Epithelial cell of prostate (primary cell): ENCODE measurements at regions not wholly inside any gene's neighbourhood (a gene's known extent, or its start where the extent isn't known, plus 50 kb on each side); places are given as distances from the start of the nearest gene placed in this dataset.
A peak's percentile ranks its signal among the peaks of the same experiment; 100 is the strongest.
"Not testable (repeated sequence)": the region's sequence is repeated elsewhere in the genome, so short reads cannot be mapped to it uniquely, and the experiment has no call there.

Source experiments
- DNase-seq: peaks from one replicate; pipeline ENCODE4 v3.0.0-alpha.2; 2011; ENCODE audit warnings: low read depth, low spot score
- H3K27ac ChIP-seq: fragments of 450-650 bp; 2 replicates; pipeline ENCODE4 v1.5.1; 2017; ENCODE audit warnings: mild to moderate bottlenecking

GRCh38 chr12:115898670-115899069, 378.8 kb downstream of the MED13L start:
- no peak overlapping the region for H3K27ac ChIP-seq
- no peak for DNase-seq

GRCh38 chr12:115897729-115898128, 379.8 kb downstream of the MED13L start:
- no peak for DNase-seq
- no peak overlapping the region for H3K27ac ChIP-seq

GRCh38 chr12:115895247-115895646, 382.2 kb downstream of the MED13L start:
- no peak for DNase-seq
- H3K27ac ChIP-seq, result no peak overlapping the region

GRCh38 chr12:115891556-115892164, 385.8 kb downstream of the MED13L start:
- no peak overlapping the region for H3K27ac ChIP-seq
- DNase-seq, result no peak

GRCh38 chr12:115886666-115887065, 390.8 kb downstream of the MED13L start:
- no peak for DNase-seq
- no peak overlapping the region for H3K27ac ChIP-seq

GRCh38 chr12:115885040-115885690, 392.3 kb downstream of the MED13L start:
- H3K27ac ChIP-seq, result no peak overlapping the region
- no peak for DNase-seq

GRCh38 chr12:115882936-115883335, 394.6 kb downstream of the MED13L start:
- H3K27ac ChIP-seq, result no peak overlapping the region
- DNase-seq, result no peak

GRCh38 chr12:115880238-115880637, 397.3 kb downstream of the MED13L start:
- no peak overlapping the region for H3K27ac ChIP-seq
- no peak for DNase-seq

GRCh38 chr12:115879354-115879753, 398.1 kb downstream of the MED13L start:
- H3K27ac ChIP-seq, result no peak overlapping the region
- DNase-seq, result no peak

- peak overlapping the region; percentile 73 for H3K27ac ChIP-seq
- DNase-seq, result peak; percentile 53
Measured at GRCh38 chr12:115873451-115874082, 403.9 kb downstream of the MED13L start.

- peak; percentile 95 for DNase-seq
- peak overlapping the region; percentile 73 for H3K27ac ChIP-seq
Measured at GRCh38 chr12:115872919-115873357, 404.6 kb downstream of the MED13L start.

- no peak for DNase-seq
- H3K27ac ChIP-seq, result peak overlapping the region; percentile 73
Measured at GRCh38 chr12:115872212-115872611, 405.3 kb downstream of the MED13L start.

GRCh38 chr12:115871714-115872113, 405.8 kb downstream of the MED13L start:
- no peak for DNase-seq
- H3K27ac ChIP-seq, result peak overlapping the region; percentile 73

- no peak overlapping the region for H3K27ac ChIP-seq
- no peak for DNase-seq
Measured at GRCh38 chr12:115870510-115870909, 407.0 kb downstream of the MED13L start.

GRCh38 chr12:115870021-115870420, 407.5 kb downstream of the MED13L start:
- DNase-seq, result no peak
- H3K27ac ChIP-seq, result no peak overlapping the region

- H3K27ac ChIP-seq, result no peak overlapping the region
- no peak for DNase-seq
Measured at GRCh38 chr12:115869604-115870003, 407.9 kb downstream of the MED13L start.

GRCh38 chr12:115868624-115869023, 408.9 kb downstream of the MED13L start:
- no peak overlapping the region for H3K27ac ChIP-seq
- no peak for DNase-seq

- no peak for DNase-seq
- H3K27ac ChIP-seq, result no peak overlapping the region
Measured at GRCh38 chr12:115867854-115868253, 409.6 kb downstream of the MED13L start.

- no peak overlapping the region for H3K27ac ChIP-seq
- no peak for DNase-seq
Measured at GRCh38 chr12:115866909-115867525, 410.5 kb downstream of the MED13L start.

- not testable (repeated sequence) for H3K27ac ChIP-seq, DNase-seq
Measured at GRCh38 chr12:115866281-115866680, 411.2 kb downstream of the MED13L start.

- DNase-seq, result no peak
- no peak overlapping the region for H3K27ac ChIP-seq
Measured at GRCh38 chr12:115864396-115864795, 413.1 kb downstream of the MED13L start.
